ENCODE measurements at regions not wholly inside any gene's neighbourhood (a gene's known extent, or its start where the extent isn't known, plus 50 kb on each side); places are given as distances from the start of the nearest gene placed in this dataset.

DNA sequence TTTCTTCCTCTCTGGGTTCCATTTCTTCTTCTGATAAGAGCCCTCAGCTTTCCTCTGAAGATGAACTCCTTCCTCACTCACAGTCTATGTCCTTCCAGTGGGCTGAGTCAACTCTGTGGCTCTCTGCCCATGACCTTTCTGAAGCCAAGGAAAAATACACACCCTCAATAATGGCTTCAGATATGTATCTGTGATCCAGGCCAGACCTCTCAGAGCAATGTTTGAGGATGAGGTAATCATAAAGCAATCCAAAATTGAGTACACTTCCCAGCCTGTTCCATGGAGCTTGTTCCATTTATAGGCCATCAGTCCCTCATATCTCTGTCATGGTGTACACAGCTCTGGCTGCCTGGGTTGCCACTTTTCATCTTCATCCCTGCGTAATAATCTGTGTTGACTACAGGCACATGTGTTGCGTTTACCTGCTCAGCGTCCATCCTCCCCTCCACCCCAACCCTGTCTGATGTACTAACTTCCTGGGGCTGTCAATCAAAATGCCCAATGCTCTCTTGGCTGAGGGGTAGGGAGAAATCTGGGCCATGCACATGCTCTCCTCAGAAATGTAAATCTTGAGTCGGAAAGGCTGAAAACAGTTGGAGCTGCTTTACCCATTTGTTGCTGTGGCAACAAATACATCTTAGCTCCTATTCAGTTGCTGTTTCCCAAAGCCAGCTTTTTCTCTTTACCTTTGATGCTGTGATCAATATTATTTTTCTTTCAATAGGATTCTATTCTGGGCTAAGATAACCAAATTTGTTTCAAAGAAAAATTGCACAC, 377.8 kb upstream of the TMEM132C start:
- POLR2A ChIA-PET: no interaction called here
- H3K9me3 Mint-ChIP-seq: peaks cover 86% of the 10 kb centered on the region
- peaks cover 3% of the 10 kb centered on the region for H3K27me3 Mint-ChIP-seq (ENCODE audit: low read depth)
- CTCF ChIA-PET: no interaction called here
- no peak overlapping the region for H3K4me3 Mint-ChIP-seq
- TF ChIP-seq ZNF121 (CRISPR knock-in tag; IDR thresholded peaks at IDR 0.05): no peak
- TF ChIP-seq, protein P1, sequence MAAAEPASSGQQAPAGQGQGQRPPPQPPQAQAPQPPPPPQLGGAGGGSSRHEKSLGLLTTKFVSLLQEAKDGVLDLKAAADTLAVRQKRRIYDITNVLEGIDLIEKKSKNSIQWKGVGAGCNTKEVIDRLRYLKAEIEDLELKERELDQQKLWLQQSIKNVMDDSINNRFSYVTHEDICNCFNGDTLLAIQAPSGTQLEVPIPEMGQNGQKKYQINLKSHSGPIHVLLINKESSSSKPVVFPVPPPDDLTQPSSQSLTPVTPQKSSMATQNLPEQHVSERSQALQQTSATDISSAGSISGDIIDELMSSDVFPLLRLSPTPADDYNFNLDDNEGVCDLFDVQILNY (CRISPR knock-in tag; IDR thresholded peaks at IDR 0.05): no peak
- TF ChIP-seq, protein P2, sequence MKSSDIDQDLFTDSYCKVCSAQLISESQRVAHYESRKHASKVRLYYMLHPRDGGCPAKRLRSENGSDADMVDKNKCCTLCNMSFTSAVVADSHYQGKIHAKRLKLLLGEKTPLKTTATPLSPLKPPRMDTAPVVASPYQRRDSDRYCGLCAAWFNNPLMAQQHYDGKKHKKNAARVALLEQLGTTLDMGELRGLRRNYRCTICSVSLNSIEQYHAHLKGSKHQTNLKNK (CRISPR knock-in tag; IDR thresholded peaks at IDR 0.05): no peak
- no peak for ATAC-seq
- no peak overlapping the region for H3K27ac Mint-ChIP-seq
- H3K4me1 Mint-ChIP-seq: no peaks in the 10 kb centered on the region
- no peak for DNase-seq (ENCODE audit: low spot score)
- peaks cover 48% of the 10 kb centered on the region for H3K36me3 Mint-ChIP-seq

DNA sequence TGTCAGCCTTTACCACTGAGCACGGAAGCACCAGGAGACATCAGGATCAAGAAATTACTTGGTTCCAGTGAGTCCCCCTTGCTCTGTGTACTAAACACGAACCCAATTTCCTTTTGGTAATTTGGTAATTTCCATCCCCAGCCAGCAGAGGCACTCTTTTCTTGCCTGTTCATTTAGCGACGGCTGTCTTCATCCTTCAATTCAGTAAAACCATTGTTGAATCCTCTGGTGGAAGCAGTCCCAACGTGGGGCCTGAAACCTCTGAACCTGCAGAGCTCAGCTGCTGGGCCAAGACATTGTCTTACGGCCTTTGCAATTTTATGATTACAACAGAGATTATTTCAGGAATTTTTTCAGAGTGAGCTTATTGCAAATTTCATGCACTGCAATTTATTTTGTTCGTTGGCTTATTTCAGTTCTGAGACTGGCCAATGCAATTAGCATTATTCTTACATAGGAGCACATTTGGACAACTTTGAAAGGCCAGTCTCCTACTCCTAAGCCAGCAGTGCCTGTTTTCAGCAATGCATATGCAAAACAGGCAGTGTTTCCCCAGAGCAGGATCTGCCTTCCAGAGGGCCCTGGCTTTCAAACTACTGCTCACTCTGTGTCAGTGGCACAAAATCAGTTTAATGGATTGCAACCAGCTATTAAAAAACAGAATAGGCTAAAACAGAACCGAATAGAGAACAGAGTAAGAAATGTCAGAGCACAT, 372.9 kb upstream of the TMEM132C start:
- Mint-ChIP-seq H3K27me3 (ENCODE audit: low read depth) (peaks cover 7% of the 10 kb centered on the region; the same call in 1 of the 2 replicates), H3K9me3 (peaks cover 90% of the 10 kb centered on the region), H3K27ac (no peak overlapping the region), H3K4me1 (no peaks in the 10 kb centered on the region), H3K4me3 (no peak overlapping the region), H3K36me3 (peaks cover 55% of the 10 kb centered on the region)
- ATAC-seq (no peak), DNase-seq (ENCODE audit: low spot score) (no peak)
- ChIA-PET POLR2A (no interaction called here), CTCF (interaction anchor here (0.6 kb wide), 1 partner anchor 110 kb away, joined by 3 read pairs; no protein-coding TSS in a partner anchor)
- TF ChIP-seq, protein P3, sequence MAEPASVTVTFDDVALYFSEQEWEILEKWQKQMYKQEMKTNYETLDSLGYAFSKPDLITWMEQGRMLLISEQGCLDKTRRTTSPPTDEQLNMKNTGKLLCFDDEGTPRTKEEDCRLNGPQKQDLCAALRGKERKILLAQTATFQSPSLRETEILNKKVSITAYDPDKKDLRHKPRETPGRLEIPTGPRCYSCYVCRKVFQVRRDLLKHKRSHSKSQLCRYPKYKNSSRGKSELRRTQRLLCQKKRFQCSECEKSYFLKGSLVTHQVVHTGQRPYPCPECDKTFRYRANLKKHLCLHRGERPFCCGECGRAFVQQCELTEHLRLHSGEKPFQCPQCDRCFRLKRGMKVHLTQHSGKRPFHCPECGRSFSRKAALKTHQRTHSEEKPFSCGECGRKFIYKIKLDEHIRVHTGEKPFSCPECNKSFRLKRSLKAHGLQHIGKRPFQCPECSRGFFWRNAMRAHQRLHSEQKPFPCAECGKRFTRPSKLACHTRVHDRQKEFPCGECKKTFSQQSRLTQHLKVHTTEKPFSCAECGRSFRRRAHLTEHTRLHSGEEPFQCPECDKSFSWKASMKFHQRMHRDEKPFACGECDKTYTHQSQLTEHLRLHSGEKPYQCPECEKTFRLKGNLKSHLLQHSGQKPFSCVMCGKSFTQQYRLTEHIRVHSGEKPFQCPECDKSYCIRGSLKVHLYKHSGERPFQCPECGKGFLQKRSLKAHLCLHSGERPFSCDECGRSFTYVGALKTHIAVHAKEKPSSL (CRISPR knock-in tag; conservative IDR thresholded peaks at IDR 0.05): no peak
- no peak for TF ChIP-seq SMAD3 (CRISPR knock-in tag; IDR thresholded peaks at IDR 0.05; ENCODE audit: borderline replicate concordance)
- TF ChIP-seq, protein P4, sequence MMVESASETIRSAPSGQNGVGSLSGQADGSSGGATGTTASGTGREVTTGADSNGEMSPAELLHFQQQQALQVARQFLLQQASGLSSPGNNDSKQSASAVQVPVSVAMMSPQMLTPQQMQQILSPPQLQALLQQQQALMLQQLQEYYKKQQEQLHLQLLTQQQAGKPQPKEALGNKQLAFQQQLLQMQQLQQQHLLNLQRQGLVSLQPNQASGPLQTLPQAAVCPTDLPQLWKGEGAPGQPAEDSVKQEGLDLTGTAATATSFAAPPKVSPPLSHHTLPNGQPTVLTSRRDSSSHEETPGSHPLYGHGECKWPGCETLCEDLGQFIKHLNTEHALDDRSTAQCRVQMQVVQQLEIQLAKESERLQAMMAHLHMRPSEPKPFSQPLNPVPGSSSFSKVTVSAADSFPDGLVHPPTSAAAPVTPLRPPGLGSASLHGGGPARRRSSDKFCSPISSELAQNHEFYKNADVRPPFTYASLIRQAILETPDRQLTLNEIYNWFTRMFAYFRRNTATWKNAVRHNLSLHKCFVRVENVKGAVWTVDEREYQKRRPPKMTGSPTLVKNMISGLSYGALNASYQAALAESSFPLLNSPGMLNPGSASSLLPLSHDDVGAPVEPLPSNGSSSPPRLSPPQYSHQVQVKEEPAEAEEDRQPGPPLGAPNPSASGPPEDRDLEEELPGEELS (CRISPR knock-in tag; IDR thresholded peaks at IDR 0.05): no peak
- TF ChIP-seq RELA (CRISPR knock-in tag; IDR thresholded peaks at IDR 0.05; ENCODE audit: borderline replicate concordance): no peak
- no peak for TF ChIP-seq NFYB (CRISPR knock-in tag; conservative IDR thresholded peaks at IDR 0.05; ENCODE audit: low read depth)
- TF ChIP-seq, protein P5, sequence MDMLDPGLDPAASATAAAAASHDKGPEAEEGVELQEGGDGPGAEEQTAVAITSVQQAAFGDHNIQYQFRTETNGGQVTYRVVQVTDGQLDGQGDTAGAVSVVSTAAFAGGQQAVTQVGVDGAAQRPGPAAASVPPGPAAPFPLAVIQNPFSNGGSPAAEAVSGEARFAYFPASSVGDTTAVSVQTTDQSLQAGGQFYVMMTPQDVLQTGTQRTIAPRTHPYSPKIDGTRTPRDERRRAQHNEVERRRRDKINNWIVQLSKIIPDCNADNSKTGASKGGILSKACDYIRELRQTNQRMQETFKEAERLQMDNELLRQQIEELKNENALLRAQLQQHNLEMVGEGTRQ (CRISPR knock-in tag; IDR thresholded peaks at IDR 0.05): no peak
- no peak for TF ChIP-seq FOXJ3 (CRISPR knock-in tag; IDR thresholded peaks at IDR 0.05; ENCODE audit: borderline replicate concordance)
- TF ChIP-seq, protein P6, sequence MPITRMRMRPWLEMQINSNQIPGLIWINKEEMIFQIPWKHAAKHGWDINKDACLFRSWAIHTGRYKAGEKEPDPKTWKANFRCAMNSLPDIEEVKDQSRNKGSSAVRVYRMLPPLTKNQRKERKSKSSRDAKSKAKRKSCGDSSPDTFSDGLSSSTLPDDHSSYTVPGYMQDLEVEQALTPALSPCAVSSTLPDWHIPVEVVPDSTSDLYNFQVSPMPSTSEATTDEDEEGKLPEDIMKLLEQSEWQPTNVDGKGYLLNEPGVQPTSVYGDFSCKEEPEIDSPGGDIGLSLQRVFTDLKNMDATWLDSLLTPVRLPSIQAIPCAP (CRISPR knock-in tag; IDR thresholded peaks at IDR 0.05): no peak
- no peak for TF ChIP-seq MYBL2 (CRISPR knock-in tag; IDR thresholded peaks at IDR 0.05)
- TF ChIP-seq ZNF121 (CRISPR knock-in tag; IDR thresholded peaks at IDR 0.05): no peak
- TF ChIP-seq, protein P7, sequence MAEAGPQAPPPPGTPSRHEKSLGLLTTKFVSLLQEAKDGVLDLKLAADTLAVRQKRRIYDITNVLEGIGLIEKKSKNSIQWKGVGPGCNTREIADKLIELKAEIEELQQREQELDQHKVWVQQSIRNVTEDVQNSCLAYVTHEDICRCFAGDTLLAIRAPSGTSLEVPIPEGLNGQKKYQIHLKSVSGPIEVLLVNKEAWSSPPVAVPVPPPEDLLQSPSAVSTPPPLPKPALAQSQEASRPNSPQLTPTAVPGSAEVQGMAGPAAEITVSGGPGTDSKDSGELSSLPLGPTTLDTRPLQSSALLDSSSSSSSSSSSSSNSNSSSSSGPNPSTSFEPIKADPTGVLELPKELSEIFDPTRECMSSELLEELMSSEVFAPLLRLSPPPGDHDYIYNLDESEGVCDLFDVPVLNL (CRISPR knock-in tag; IDR thresholded peaks at IDR 0.05; ENCODE audit: borderline replicate concordance, low read depth): no peak
- TF ChIP-seq NR1H2 (CRISPR knock-in tag; IDR thresholded peaks at IDR 0.05): no peak
- TF ChIP-seq IRF2 (CRISPR knock-in tag; IDR thresholded peaks at IDR 0.05; ENCODE audit: borderline replicate concordance, low read depth): no peak
- TF ChIP-seq, protein P8, sequence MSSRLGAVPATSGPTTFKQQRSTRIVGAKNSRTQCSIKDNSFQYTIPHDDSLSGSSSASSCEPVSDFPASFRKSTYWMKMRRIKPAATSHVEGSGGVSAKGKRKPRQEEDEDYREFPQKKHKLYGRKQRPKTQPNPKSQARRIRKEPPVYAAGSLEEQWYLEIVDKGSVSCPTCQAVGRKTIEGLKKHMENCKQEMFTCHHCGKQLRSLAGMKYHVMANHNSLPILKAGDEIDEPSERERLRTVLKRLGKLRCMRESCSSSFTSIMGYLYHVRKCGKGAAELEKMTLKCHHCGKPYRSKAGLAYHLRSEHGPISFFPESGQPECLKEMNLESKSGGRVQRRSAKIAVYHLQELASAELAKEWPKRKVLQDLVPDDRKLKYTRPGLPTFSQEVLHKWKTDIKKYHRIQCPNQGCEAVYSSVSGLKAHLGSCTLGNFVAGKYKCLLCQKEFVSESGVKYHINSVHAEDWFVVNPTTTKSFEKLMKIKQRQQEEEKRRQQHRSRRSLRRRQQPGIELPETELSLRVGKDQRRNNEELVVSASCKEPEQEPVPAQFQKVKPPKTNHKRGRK (CRISPR knock-in tag; IDR thresholded peaks at IDR 0.05; ENCODE audit: borderline replicate concordance): no peak
- TF ChIP-seq ZNF232 (CRISPR knock-in tag; IDR thresholded peaks at IDR 0.05): no peak
- TF ChIP-seq MXD4 (CRISPR knock-in tag; IDR thresholded peaks at IDR 0.05; ENCODE audit: borderline replicate concordance): no peak
- TF ChIP-seq CREM (CRISPR knock-in tag; IDR thresholded peaks at IDR 0.05): no peak
